Mesenchymal stem cell (in vitro differentiated cells and primary cell): ENCODE measurements at regions not wholly inside any gene's neighbourhood (a gene's known extent, or its start where the extent isn't known, plus 50 kb on each side); places are given as distances from the start of the nearest gene placed in this dataset.

Source experiments
- DNase-seq: peaks from one replicate; pipeline ENCODE4 v3.0.0-alpha.2; 2013
- H2AFZ ChIP-seq: one replicate; pipeline ENCODE4 v1.6.1; 2013; ENCODE audit warnings: low read depth, mild to moderate bottlenecking, control low read depth, inconsistent platforms, low read length, moderate library complexity
- H2AK5ac ChIP-seq: 2 replicates; pipeline ENCODE4 v1.6.1; 2013; ENCODE audit warnings: low read length, moderate library complexity, mild to moderate bottlenecking, inconsistent platforms; ENCODE audit not compliant: severe bottlenecking
- H2BK120ac ChIP-seq: one replicate; pipeline ENCODE4 v1.6.1; 2013; ENCODE audit warnings: low read depth, mild to moderate bottlenecking, inconsistent platforms, low read length, moderate library complexity
- H2BK12ac ChIP-seq, 2 experiments: one replicate each; pipeline ENCODE4 v1.6.1; 2013; ENCODE audit warnings: inconsistent platforms in 2 of 2, low read length in 2 of 2, mild to moderate bottlenecking in 2 of 2, moderate library complexity in 2 of 2, control low read depth in 1 of 2
- H2BK15ac ChIP-seq: one replicate; pipeline ENCODE4 v1.6.1; 2013; ENCODE audit warnings: mild to moderate bottlenecking, low read depth, inconsistent platforms; ENCODE audit not compliant: poor library complexity, severe bottlenecking
- H2BK5ac ChIP-seq: 2 replicates; pipeline ENCODE4 v1.6.1; 2013; ENCODE audit warnings: low read depth, mild to moderate bottlenecking, low read length, control low read depth, inconsistent platforms; ENCODE audit not compliant: poor library complexity, severe bottlenecking
- H3K14ac ChIP-seq, 2 experiments: one replicate each; pipeline ENCODE4 v1.6.1; 2013; ENCODE audit warnings: inconsistent platforms in 2 of 2, low read length in 2 of 2, control low read depth in 1 of 2, mild to moderate bottlenecking in 1 of 2, moderate library complexity in 1 of 2
- H3K18ac ChIP-seq, 2 experiments: one replicate each; pipeline ENCODE4 v1.6.1; 2013; ENCODE audit warnings: inconsistent platforms in 2 of 2, low read length in 2 of 2, control low read depth in 1 of 2, low read depth in 1 of 2, mild to moderate bottlenecking in 1 of 2
- H3K23ac ChIP-seq, 2 experiments: one replicate each; pipeline ENCODE4 v1.6.1; 2013; ENCODE audit warnings: inconsistent platforms in 2 of 2, low read length in 2 of 2, mild to moderate bottlenecking in 2 of 2, moderate library complexity in 2 of 2, control low read depth in 1 of 2
- H3K27ac ChIP-seq: 2 replicates; pipeline ENCODE4 v1.5.1; 2013; ENCODE audit warnings: mild to moderate bottlenecking, moderate library complexity, low read length, control low read depth, inconsistent platforms; ENCODE audit not compliant: poor library complexity, severe bottlenecking
- H3K27me3 ChIP-seq, 2 experiments: 2 replicates each; pipeline versions ENCODE4 v1.6.1 to v1.7.0; 2013; ENCODE audit warnings: low read length in 2 of 2, mild to moderate bottlenecking in 2 of 2, moderate library complexity in 2 of 2, control low read depth in 1 of 2, inconsistent platforms in 1 of 2; ENCODE audit not compliant: control insufficient read depth in 1 of 2, insufficient read depth in 1 of 2
- H3K36me3 ChIP-seq, 2 experiments: 2 replicates each; pipeline versions ENCODE4 v1.6.1 to v1.7.0; 2013; ENCODE audit warnings: low read length in 2 of 2, control low read depth in 1 of 2, inconsistent platforms in 1 of 2, low read depth in 1 of 2, mild to moderate bottlenecking in 1 of 2; ENCODE audit not compliant: insufficient read depth in 2 of 2, control insufficient read depth in 1 of 2
- H3K4ac ChIP-seq, 2 experiments: one replicate each; pipeline ENCODE4 v1.6.1; 2013; ENCODE audit warnings: inconsistent platforms in 2 of 2, low read length in 2 of 2, mild to moderate bottlenecking in 2 of 2, moderate library complexity in 2 of 2, control low read depth in 1 of 2, low read depth in 1 of 2
- H3K4me1 ChIP-seq: 2 replicates; pipeline ENCODE4 v1.6.1; 2013; ENCODE audit warnings: low read depth, low read length, control low read depth; ENCODE audit not compliant: control insufficient read depth, insufficient read depth
- H3K4me2 ChIP-seq: 2 replicates; pipeline ENCODE4 v1.6.1; 2013; ENCODE audit warnings: low read length, mild to moderate bottlenecking, inconsistent platforms; ENCODE audit not compliant: poor library complexity, severe bottlenecking
- H3K4me3 ChIP-seq, 2 experiments: 2 replicates each; pipeline versions ENCODE4 v1.5.1 to v1.7.0; 2013; ENCODE audit warnings: low read length in 2 of 2, mild to moderate bottlenecking in 2 of 2, control low read depth in 1 of 2, low read depth in 1 of 2; ENCODE audit not compliant: insufficient read depth in 1 of 2
- H3K79me1 ChIP-seq: replicated peaks from 2 replicates; pipeline ENCODE4 v1.6.1; 2013; ENCODE audit warnings: mild to moderate bottlenecking, control low read depth, low read length, inconsistent platforms; ENCODE audit not compliant: poor library complexity, severe bottlenecking
- H3K9ac ChIP-seq: 2 replicates; pipeline ENCODE4 v1.7.0; 2013; ENCODE audit warnings: mild to moderate bottlenecking, low read length, moderate library complexity
- H3K9me3 ChIP-seq: 2 replicates; pipeline ENCODE4 v1.7.0; 2013; ENCODE audit warnings: mild to moderate bottlenecking, low read length; ENCODE audit not compliant: control insufficient read depth
- H4K8ac ChIP-seq: one replicate; pipeline ENCODE4 v1.6.1; 2013; ENCODE audit warnings: inconsistent platforms, mild to moderate bottlenecking, low read length, moderate library complexity
- H4K91ac ChIP-seq: one replicate; pipeline ENCODE4 v1.6.1; 2013; ENCODE audit warnings: mild to moderate bottlenecking, low read length, inconsistent platforms
- WGBS: methylation state at CpG from one replicate; pipeline ENCODE4 v1.1.7; 2013; ENCODE audit warnings: mixed read lengths; 5-methylcytosine and 5-hydroxymethylcytosine counted together

DNA sequence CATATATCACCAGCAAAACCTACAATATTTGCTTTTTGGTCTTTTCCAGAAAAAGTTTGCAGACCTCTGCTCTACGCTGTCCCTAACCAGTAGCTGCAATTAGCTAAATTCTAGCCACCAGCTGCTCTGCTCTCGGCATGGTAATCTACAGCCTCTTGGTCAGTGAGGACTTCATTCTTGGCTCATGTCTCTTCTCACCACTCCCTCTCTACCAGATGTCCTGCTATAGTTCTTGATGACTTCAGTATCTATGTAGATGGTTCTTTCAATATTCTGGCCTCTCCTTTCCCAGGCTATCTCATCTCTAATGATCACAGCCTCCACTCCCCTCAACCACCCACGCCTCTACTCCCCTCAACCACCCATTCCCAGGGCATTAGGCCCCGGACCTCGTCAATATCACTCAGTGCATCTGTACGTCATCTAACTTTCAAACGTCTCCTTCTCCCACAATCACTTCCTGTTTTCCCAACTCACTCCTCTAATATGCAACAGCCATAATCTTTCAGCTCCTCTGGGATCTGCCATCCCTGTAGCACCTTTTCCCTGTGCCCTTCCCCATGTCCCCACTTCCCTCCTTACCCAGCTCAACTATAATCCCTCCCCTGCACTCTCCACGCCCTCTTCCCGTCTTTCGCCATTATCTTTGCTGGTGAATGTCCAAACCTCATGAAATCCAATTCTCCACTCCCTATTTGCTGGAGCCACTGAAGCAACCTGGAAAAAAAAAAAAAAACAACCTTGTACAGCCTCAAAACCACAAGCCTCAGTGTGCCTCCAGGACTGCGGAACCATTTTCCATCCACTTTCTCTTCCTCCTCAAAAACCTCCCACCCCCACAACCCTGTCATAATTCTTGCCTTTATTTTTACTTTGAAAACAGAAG lies 429.4 kb upstream of the PROK2 start:
- H2BK5ac ChIP-seq = no peak overlapping the region
- H2AK5ac ChIP-seq = no peak overlapping the region
- no peaks in the 10 kb centered on the region for H3K79me1 ChIP-seq
- no peak overlapping the region for H2BK15ac ChIP-seq
- no peaks in the 10 kb centered on the region for H3K36me3 ChIP-seq
- no peaks in the 10 kb centered on the region for H3K4me1 ChIP-seq
- H2AFZ ChIP-seq = no peak overlapping the region
- H2BK120ac ChIP-seq = no peak overlapping the region
- H3K27ac ChIP-seq = no peak overlapping the region
- no peak overlapping the region for H2BK12ac ChIP-seq
- H4K91ac ChIP-seq = no peak overlapping the region
- H3K9me3 ChIP-seq = no peaks in the 10 kb centered on the region
- no peak overlapping the region for H3K4me2 ChIP-seq
- no peak overlapping the region for H3K23ac ChIP-seq
- no peak overlapping the region for H4K8ac ChIP-seq
- H3K18ac ChIP-seq = no peak overlapping the region
- peaks cover 17% of the 10 kb centered on the region in 2 experiments for H3K27me3 ChIP-seq
- no peak overlapping the region for H3K9ac ChIP-seq
- 90% methylated on average over 11 of the region's 11 CpGs for WGBS
- DNase-seq = no peak
- no peak overlapping the region for H3K14ac ChIP-seq
- no peak overlapping the region for H3K4ac ChIP-seq
- H3K4me3 ChIP-seq = no peak overlapping the region

DNA sequence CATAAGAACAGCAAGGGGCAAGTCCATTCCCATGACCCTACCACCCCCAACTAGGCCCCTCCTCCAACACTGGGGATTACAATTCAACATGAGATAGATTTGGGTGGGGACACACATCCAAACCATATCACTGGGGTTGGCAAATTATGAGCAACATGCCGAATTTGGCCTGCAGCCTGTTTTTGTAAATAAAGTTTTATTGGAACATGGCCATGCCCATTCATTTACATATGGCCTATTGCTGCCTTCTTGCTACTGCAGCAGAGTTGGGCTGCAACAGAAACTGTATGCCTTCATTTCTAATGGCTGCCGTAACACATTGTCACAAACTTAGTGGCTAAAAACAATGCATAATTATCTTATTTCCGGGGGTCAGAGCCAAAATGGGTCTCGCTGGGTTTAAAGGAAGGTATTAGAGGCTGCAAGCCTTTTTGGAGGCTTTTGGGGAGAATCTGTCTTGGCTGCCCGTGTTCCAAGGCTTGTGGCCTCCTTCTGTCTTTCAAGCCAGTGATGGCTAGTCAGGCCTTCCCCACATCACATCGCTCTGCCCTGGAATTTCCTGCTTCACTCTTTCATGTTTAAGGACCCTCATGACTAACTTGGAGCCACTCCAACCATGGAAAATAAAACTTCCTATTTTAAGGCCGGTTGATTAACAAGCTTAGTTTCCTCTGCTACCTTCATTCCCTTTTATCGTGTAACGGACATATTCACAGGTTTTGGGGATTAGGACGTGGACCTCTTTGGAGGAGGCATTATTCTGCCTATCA lies 428.5 kb upstream of the PROK2 start:
- H2AFZ ChIP-seq = no peak overlapping the region
- no peak overlapping the region for H3K9ac ChIP-seq
- H4K8ac ChIP-seq = no peak overlapping the region
- no peak for DNase-seq
- H4K91ac ChIP-seq = no peak overlapping the region
- no peak overlapping the region for H3K27ac ChIP-seq
- H3K27me3 ChIP-seq = peaks cover 17 to 18% of the 10 kb centered on the region in 2 experiments
- H3K36me3 ChIP-seq = no peaks in the 10 kb centered on the region
- no peak overlapping the region for H2AK5ac ChIP-seq
- no peak overlapping the region for H3K4ac ChIP-seq
- no peaks in the 10 kb centered on the region for H3K79me1 ChIP-seq
- no peaks in the 10 kb centered on the region for H3K9me3 ChIP-seq
- H3K4me1 ChIP-seq = no peaks in the 10 kb centered on the region
- no peak overlapping the region for H2BK120ac ChIP-seq
- H3K4me3 ChIP-seq = no peak overlapping the region
- no peak overlapping the region for H3K18ac ChIP-seq
- H2BK12ac ChIP-seq = no peak overlapping the region
- no peak overlapping the region for H2BK15ac ChIP-seq
- H3K23ac ChIP-seq = no peak overlapping the region
- no peak overlapping the region for H2BK5ac ChIP-seq
- no peak overlapping the region for H3K4me2 ChIP-seq
- no peak overlapping the region for H3K14ac ChIP-seq
- WGBS = 83% methylated on average over 10 of the region's 10 CpGs

GRCh38 chr3:72212396-72212795 lies 427.4 kb upstream of the PROK2 start:
- no peaks in the 10 kb centered on the region for H3K79me1 ChIP-seq
- no peak overlapping the region for H3K9ac ChIP-seq
- no peak overlapping the region for H2BK15ac ChIP-seq
- no peak overlapping the region for H2BK12ac ChIP-seq
- H3K4me3 ChIP-seq = no peak overlapping the region
- no peak overlapping the region for H2AFZ ChIP-seq
- no peaks in the 10 kb centered on the region for H3K36me3 ChIP-seq
- H2BK5ac ChIP-seq = no peak overlapping the region
- H3K4me2 ChIP-seq = no peak overlapping the region
- no peak overlapping the region for H4K91ac ChIP-seq
- H2AK5ac ChIP-seq = no peak overlapping the region
- no peak overlapping the region for H3K14ac ChIP-seq
- no peak overlapping the region for H3K4ac ChIP-seq
- no peaks in the 10 kb centered on the region for H3K4me1 ChIP-seq
- no peak overlapping the region for H4K8ac ChIP-seq
- H2BK120ac ChIP-seq = no peak overlapping the region
- no peak for DNase-seq
- H3K23ac ChIP-seq = no peak overlapping the region
- no peaks in the 10 kb centered on the region for H3K9me3 ChIP-seq
- H3K27me3 ChIP-seq = peaks cover 18 to 22% of the 10 kb centered on the region in 2 experiments
- H3K27ac ChIP-seq = no peak overlapping the region
- H3K18ac ChIP-seq = no peak overlapping the region
- WGBS = 100% methylated on average over 2 of the region's 4 CpGs

- Histone ChIP-seq H2AK5ac (no peak overlapping the region), H3K27me3 (peaks cover 16 to 30% of the 10 kb centered on the region in 2 experiments), H3K9me3 (no peaks in the 10 kb centered on the region), H3K4me3 (no peak overlapping the region), H2BK120ac (no peak overlapping the region), H3K14ac (no peak overlapping the region), H3K79me1 (no peaks in the 10 kb centered on the region), H3K23ac (no peak overlapping the region), H2BK15ac (no peak overlapping the region), H3K9ac (no peak overlapping the region), H2BK12ac (no peak overlapping the region), H4K91ac (no peak overlapping the region), H3K18ac (no peak overlapping the region), H3K36me3 (no peaks in the 10 kb centered on the region), H2BK5ac (no peak overlapping the region), H2AFZ (no peak overlapping the region), H3K27ac (no peak overlapping the region), H3K4me2 (no peak overlapping the region), H3K4me1 (no peaks in the 10 kb centered on the region), H4K8ac (no peak overlapping the region), H3K4ac (no peak overlapping the region)
- WGBS = 91% methylated on average over 4 of the region's 8 CpGs
- no peak for DNase-seq
Measured at GRCh38 chr3:72210261-72210660, 425.3 kb upstream of the PROK2 start.
